ENCODE measurements at regions not wholly inside any gene's neighbourhood (a gene's known extent, or its start where the extent isn't known, plus 50 kb on each side); places are given as distances from the start of the nearest gene placed in this dataset.
"Not testable (repeated sequence)": the region's sequence is repeated elsewhere in the genome, so short reads cannot be mapped to it uniquely, and the experiment has no call there.

GRCh38 chr15:84094720-84095119 is 140.9 kb upstream of the GOLGA6L4 start:
- not testable (repeated sequence) for DNase-seq (ENCODE audit: low read depth in 2 of 2, low spot score in 1 of 2)

DNA sequence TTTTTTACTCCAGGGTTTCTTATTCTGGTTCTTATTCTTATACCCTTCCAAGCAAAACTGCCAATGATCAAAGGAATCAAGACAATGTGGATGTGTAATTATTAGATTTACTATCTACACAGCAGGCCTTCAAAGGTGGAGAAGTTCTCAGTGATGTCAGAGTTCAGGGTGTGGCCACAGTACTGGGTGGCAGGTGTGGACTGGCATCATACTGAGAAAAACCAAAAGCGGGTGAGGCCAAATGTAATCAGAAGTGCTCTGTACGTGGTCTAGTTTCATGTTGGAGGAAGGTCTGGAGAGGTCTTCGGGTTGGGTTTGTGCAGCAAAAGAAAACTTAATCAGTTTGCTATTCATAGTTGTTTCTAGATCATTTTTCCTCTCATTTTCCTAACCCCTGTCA is 138.5 kb upstream of the GOLGA6L4 start:
- not testable (repeated sequence) for DNase-seq (ENCODE audit: low read depth in 2 of 2, low spot score in 1 of 2)

DNA sequence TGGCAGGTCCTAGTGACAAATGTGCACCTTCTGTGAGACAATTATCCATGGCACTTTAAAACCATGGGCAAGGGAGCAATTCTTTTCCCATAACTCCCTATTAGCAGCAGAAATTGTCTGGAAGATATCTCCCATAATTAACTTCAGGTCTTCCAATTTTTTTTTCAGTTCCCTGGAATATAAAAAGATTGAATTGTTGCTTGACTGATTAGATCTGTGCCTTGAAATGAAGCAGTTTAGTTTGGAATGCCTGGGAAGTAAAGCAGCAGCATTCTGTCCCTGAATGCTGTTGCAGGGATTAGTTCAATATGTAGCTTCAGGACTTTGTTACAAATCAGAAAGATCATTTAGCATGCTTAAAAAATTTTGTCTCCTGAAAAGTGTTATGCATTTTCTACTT is 137.0 kb upstream of the GOLGA6L4 start:
- DNase-seq (ENCODE audit: low read depth in 2 of 2, low spot score in 1 of 2) = no peak

DNA sequence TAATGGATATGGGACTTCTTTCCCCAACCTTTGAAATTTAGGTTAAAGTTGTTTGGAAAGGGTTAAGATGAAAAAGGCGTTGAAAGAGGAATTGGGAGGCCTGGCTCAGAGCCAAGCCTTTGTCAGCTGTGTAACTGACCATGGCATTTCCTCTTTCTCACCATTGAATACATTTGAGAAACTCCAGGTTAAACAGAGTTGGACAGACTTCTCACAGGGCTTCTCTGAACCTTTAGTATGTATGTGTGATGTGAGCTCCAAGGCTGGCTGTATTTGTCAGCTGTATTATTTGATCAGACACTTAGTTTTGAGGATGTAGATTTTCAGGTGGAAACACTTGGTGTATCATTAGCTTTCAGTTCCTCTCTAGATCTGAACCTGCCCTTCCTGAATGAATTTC is 136.4 kb upstream of the GOLGA6L4 start:
- no peak for DNase-seq (ENCODE audit: low read depth in 2 of 2, low spot score in 1 of 2)

- no peak for DNase-seq (ENCODE audit: low read depth in 2 of 2, low spot score in 1 of 2)
Measured at GRCh38 chr15:84103345-84103744, 132.2 kb upstream of the GOLGA6L4 start.

DNA sequence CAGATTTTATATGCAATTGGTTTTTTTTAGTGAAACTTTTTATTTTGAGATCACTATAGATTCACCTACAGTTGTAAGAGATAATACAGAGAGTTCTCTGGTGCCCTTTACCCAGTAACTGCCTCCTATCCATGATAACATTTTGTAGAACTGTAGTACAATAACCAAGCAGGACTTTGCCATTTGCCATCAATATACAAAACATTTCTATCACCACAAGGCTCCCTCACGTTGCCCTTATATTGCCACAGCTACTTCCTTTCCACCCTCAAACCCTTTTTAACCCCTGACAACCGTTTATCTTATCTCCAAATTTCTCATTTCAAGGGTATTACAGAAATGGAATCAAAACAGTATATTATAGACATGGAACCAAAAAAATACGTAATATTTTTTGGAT is 130.7 kb upstream of the GOLGA6L4 start:
- DNase-seq (ENCODE audit: low read depth in 2 of 2, low spot score in 1 of 2) = no peak

GRCh38 chr15:84108728-84109127 is 126.8 kb upstream of the GOLGA6L4 start:
- no peak for DNase-seq (ENCODE audit: low read depth in 2 of 2, low spot score in 1 of 2)

DNA sequence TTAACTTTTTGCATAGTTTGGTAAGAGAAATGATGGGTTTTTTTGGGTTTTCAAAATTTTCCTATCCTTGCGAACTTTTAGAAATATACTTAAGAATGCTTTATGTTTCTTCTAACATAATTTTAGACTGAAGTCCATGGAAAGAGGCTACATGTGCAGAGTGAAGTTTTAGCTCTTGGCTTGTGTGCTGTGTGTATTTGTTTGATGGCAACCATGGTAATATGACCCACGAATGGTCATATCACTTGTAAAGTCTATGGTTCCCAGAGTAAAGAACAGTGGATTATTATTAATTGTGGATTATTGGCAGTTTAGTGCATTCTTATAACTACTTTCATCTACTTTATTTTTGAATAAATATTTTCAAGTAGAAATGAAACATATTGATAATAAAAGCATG is 124.0 kb upstream of the GOLGA6L4 start:
- DNase-seq (ENCODE audit: low read depth in 2 of 2, low spot score in 1 of 2) = no peak

DNA sequence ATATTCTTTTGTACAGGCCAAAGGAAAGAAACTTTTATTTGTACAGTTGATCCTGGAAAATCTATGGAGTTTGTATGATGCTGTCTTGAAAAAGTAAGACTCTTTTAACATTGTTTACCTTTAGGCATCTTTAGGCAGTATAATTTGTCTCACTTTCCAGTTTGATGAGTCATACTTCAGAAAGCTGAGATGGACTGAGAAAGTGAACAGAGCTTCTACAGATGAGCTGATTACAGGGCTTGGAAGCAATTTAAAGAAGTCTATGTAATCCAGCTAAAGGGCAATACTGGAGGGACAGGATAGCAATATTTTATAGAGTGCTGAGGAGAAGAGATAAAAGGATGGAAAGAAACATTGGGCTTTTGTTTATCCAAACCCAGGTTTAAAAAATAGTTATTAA is 123.5 kb upstream of the GOLGA6L4 start:
- DNase-seq (ENCODE audit: low read depth in 2 of 2, low spot score in 1 of 2) = no peak

DNA sequence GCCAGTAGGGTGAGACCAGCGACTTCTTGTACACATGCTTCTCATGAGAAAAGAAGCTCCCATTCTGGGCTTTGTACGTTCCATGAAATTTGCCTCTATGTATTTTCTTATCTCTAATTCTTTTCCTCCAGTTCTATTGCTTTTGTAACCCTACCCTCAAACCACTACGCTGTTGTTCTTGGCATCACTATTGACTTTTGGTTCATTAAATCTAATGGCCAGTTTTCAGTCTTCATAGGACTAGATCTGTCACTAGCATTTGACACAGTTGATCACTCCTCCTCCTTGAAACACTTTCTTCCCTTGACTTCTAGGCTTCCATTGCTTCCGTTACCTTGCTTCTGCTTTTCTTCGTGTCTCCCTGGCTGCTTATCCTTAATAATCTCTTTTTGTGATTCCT is 121.7 kb upstream of the GOLGA6L4 start:
- DNase-seq (ENCODE audit: low read depth in 2 of 2, low spot score in 1 of 2) = no peak

GRCh38 chr15:84114680-84115079 is 120.9 kb upstream of the GOLGA6L4 start:
- not testable (repeated sequence) for DNase-seq (ENCODE audit: low read depth in 2 of 2, low spot score in 1 of 2)

DNA sequence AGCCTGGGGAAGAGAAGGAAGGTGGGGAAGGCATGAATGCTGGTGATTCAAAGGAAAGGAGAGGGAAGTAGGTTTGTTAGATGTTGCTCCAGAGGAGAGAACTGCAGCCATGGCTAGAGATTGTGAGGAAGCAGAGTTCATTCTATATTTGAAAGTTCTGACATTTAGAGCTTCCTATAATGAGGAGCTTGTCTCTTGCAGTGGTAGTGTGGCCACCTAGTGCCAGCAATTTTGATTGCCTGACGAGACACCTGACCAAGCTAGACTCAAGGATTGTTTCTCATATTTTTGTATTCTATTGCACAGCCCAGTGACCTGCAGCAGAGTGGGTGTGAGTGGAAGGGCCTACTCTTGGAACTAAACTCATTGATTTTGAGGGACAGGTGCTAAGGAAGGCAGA is 116.2 kb upstream of the GOLGA6L4 start:
- not testable (repeated sequence) for DNase-seq (ENCODE audit: low read depth in 2 of 2, low spot score in 1 of 2)

- DNase-seq (ENCODE audit: low read depth in 2 of 2, low spot score in 1 of 2) = not testable (repeated sequence)
Measured at GRCh38 chr15:84120903-84121302, 114.7 kb upstream of the GOLGA6L4 start.

DNA sequence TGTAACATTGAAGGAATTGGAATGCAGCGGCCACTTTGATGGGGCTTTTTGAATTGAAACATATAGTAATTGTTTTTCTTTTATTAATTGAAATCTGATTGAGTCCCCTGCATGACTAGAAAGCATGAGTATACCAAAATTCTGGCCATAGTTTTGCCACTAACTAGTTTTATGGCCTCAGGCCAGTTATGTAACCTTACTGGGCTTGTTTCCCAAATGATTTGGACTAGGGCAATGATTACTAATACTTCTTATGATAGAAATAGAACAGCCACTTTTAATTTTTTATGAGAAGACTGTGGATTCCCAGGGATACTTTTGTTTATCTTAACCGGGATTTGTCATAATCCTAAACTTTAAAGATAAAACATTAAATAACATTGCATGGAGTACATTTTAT is 106.9 kb upstream of the GOLGA6L4 start:
- DNase-seq (ENCODE audit: low read depth in 2 of 2, low spot score in 1 of 2) = not testable (repeated sequence)

GRCh38 chr15:84130098-84130831 is 105.3 kb upstream of the GOLGA6L4 start:
- not testable (repeated sequence) for DNase-seq (ENCODE audit: low read depth in 2 of 2, low spot score in 1 of 2)

- DNase-seq (ENCODE audit: low read depth in 2 of 2, low spot score in 1 of 2) = not testable (repeated sequence)
Measured at GRCh38 chr15:84135931-84136456, 99.6 kb upstream of the GOLGA6L4 start.

GRCh38 chr15:84142888-84143337 is 92.7 kb upstream of the GOLGA6L4 start:
- peak; percentile 35 to 43 for DNase-seq (ENCODE audit: low read depth in 2 of 2, low spot score in 1 of 2)

DNA sequence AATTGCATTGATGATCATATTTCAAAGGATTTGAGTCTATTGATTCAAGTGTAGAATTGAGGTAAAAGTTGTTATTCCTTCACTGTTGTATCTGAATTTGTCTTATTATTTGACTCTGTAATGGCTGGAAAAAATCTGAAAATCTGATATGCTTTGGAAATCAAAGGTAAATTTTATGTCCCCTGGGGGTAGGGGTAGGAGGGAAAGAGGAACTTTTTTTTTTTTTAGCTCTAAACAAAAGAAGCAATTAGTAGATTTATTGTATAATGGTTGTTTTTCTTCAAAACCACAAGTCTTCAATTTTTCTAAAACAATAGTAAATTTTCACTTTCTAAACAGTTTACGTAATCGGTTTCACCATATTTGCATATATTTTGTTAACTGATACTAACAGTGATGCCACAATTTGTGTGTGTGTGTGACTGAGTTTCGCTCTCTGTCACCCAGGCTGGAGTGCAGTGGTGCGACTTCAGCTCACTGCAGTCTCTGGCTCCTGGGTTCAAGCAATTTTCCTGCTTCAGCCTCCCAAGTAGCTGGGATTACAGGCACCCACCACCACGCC is 91.7 kb upstream of the GOLGA6L4 start:
- DNase-seq (ENCODE audit: low read depth in 2 of 2, low spot score in 1 of 2) = no peak

DNA sequence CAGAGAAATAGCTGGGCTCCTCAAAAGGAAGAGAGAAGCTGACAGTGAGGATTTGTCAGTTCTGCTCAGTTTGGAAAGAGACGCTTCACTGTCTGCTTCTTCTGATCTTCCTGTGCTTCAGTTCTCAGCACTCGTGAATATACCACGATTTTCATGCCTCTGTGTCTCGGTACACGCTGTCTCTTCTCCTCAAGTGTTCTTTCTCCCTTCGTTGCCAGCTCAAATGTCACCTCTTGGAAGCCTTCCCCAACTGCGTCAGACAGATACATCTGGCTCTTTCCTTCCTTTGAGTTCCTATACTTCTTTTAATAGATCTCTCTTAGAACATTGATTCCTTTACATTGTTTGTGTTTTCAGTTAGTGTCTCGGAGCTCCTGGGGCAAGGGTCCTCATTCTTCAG is 90.6 kb upstream of the GOLGA6L4 start:
- not testable (repeated sequence) for DNase-seq (ENCODE audit: low read depth in 2 of 2, low spot score in 1 of 2)

DNA sequence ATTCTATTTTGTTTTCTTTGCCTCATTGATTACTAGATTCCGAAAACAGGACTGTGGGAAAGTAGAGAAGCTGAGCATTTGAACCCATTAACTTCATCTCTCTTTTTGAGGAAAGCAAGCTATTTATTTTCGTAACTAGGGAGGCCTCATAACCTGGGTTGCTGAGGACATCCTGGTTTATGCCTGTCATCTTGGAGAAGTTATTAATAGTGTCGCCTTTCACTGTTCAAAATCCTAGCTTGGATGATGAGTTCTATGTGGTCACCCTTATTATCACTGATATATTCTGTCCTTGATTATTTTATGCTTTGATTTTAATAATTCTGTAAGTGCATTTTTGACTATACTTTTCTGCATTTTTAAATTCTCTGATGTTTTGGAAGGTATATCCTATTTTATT is 89.3 kb upstream of the GOLGA6L4 start:
- not testable (repeated sequence) for DNase-seq (ENCODE audit: low read depth in 2 of 2, low spot score in 1 of 2)

DNA sequence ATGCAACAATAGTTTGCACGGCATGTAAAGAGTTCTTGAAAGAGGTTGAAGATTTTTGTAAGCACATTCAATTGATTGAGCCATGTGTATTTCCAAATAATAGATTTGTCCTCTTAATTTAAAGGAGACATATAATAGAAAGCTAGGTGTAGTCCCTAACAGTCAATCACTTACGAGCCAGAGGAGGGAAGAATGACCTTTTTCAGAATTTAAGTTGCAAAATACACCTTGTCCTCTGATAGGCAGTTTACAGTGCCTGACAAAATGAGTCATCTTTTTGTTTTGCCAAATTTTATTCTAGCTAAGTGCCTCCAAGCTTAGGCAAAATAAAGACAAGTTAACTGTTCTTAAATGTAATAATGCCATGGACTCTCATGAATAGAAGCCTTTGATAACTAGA is 88.3 kb upstream of the GOLGA6L4 start:
- DNase-seq (ENCODE audit: low read depth in 2 of 2, low spot score in 1 of 2) = not testable (repeated sequence)

DNA sequence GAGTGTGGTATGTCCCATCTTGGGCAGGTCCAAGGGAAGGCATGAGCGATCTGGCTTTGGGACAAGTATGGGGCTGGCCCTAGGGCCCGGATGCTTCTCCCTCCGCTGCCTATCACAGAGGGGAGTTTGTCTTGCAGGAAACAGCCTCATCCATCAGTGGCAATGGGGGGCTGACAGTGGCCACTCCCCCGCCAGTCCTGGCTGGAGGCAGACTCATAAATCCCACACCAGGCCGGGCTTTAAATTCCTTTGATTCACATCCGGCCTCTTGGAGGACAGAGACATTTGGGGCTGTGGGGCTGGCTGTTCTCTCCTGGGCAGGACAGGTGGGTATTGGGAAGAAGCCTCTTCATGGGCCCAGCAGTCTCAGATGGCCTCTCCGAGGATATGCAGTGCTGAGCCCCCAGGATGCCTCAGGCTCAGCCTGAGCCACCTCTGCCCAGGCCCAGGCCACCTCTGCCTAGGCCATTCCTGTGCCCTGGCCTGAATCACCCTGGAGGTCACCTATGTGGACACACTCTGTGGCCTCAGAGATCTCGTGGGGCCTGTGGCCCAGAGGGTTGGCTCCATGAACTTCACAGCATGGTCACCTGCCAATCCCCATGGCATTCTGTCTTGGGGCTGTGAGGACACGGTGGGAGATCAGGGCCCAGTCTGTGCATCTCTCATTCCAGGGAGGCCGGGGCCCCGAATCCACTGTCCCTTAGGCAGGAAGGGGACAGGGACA is 84.2 kb upstream of the GOLGA6L4 start:
- no peak for DNase-seq (ENCODE audit: low read depth in 2 of 2, low spot score in 1 of 2)
